ENCODE measurements at regions not wholly inside any gene's neighbourhood (a gene's known extent, or its start where the extent isn't known, plus 50 kb on each side); places are given as distances from the start of the nearest gene placed in this dataset.
"Not testable (repeated sequence)": the region's sequence is repeated elsewhere in the genome, so short reads cannot be mapped to it uniquely, and the experiment has no call there.

GRCh38 chr6:37566111-37566949 is 66.6 kb upstream of the CCDC167 start:
- Histone ChIP-seq H3K4me1 (ENCODE audit: control insufficient read depth in 1 of 2, insufficient read depth in 2 of 2, low read length in 2 of 2) (peaks cover 0 to 8% of the 10 kb centered on the region in 2 donors), H3K27me3 (ENCODE audit: low read depth, low read length) (peaks cover 9% of the 10 kb centered on the region), H3K9me3 (ENCODE audit: control insufficient read depth in 1 of 2, low read length in 2 of 2) (no peaks in the 10 kb centered on the region), H3K27ac (ENCODE audit: low read length) (no peak overlapping the region), H3K4me3 (ENCODE audit: low read depth in 1 of 2, low read length in 2 of 2) (peak overlapping the region; percentile 43 to 63), H3K36me3 (ENCODE audit: control insufficient read depth in 1 of 2, insufficient read depth in 2 of 2, low read length in 2 of 2) (no peaks in the 10 kb centered on the region)

- Histone ChIP-seq H3K27me3 (ENCODE audit: low read depth, low read length) (peaks cover 7% of the 10 kb centered on the region), H3K36me3 (ENCODE audit: control insufficient read depth in 1 of 2, insufficient read depth in 2 of 2, low read length in 2 of 2) (no peaks in the 10 kb centered on the region), H3K9me3 (ENCODE audit: control insufficient read depth in 1 of 2, low read length in 2 of 2) (no peaks in the 10 kb centered on the region), H3K4me1 (ENCODE audit: control insufficient read depth in 1 of 2, insufficient read depth in 2 of 2, low read length in 2 of 2) (peaks cover 0 to 8% of the 10 kb centered on the region in 2 donors), H3K4me3 (ENCODE audit: low read depth in 1 of 2, low read length in 2 of 2) (peak overlapping the region; percentile 43 to 63), H3K27ac (ENCODE audit: low read length) (no peak overlapping the region)
Measured at GRCh38 chr6:37565267-37566110, 65.8 kb upstream of the CCDC167 start.

GRCh38 chr6:37562926-37563288 is 63.2 kb upstream of the CCDC167 start:
- not testable (repeated sequence) for H3K4me3 ChIP-seq (ENCODE audit: low read depth in 1 of 2, low read length in 2 of 2); H3K27ac ChIP-seq (ENCODE audit: low read length); H3K27me3 ChIP-seq (ENCODE audit: low read depth, low read length); H3K9me3 ChIP-seq (ENCODE audit: control insufficient read depth in 1 of 2, low read length in 2 of 2); H3K36me3 ChIP-seq (ENCODE audit: control insufficient read depth in 1 of 2, insufficient read depth in 2 of 2, low read length in 2 of 2)
- peaks cover 0 to 10% of the 10 kb centered on the region in 2 donors for H3K4me1 ChIP-seq (ENCODE audit: control insufficient read depth in 1 of 2, insufficient read depth in 2 of 2, low read length in 2 of 2)

- Histone ChIP-seq H3K9me3 (ENCODE audit: control insufficient read depth in 1 of 2, low read length in 2 of 2) (no peaks in the 10 kb centered on the region), H3K27ac (ENCODE audit: low read length) (no peak overlapping the region), H3K4me3 (ENCODE audit: low read depth in 1 of 2, low read length in 2 of 2) (no peak overlapping the region), H3K27me3 (ENCODE audit: low read depth, low read length) (no peaks in the 10 kb centered on the region), H3K4me1 (ENCODE audit: control insufficient read depth in 1 of 2, insufficient read depth in 2 of 2, low read length in 2 of 2) (peaks cover 0 to 10% of the 10 kb centered on the region in 2 donors), H3K36me3 (ENCODE audit: control insufficient read depth in 1 of 2, insufficient read depth in 2 of 2, low read length in 2 of 2) (no peaks in the 10 kb centered on the region)
Measured at GRCh38 chr6:37561361-37561760, 61.7 kb upstream of the CCDC167 start.

GRCh38 chr6:37560737-37561103 is 61.0 kb upstream of the CCDC167 start:
- Histone ChIP-seq H3K4me3 (ENCODE audit: low read depth in 1 of 2, low read length in 2 of 2) (peak overlapping the region in 1 of 2 donors; percentile 33), H3K4me1 (ENCODE audit: control insufficient read depth in 1 of 2, insufficient read depth in 2 of 2, low read length in 2 of 2) (peaks cover 0 to 7% of the 10 kb centered on the region in 2 donors), H3K36me3 (ENCODE audit: control insufficient read depth in 1 of 2, insufficient read depth in 2 of 2, low read length in 2 of 2) (no peaks in the 10 kb centered on the region), H3K9me3 (ENCODE audit: control insufficient read depth in 1 of 2, low read length in 2 of 2) (no peaks in the 10 kb centered on the region), H3K27me3 (ENCODE audit: low read depth, low read length) (no peaks in the 10 kb centered on the region), H3K27ac (ENCODE audit: low read length) (no peak overlapping the region)

- Histone ChIP-seq H3K27ac (ENCODE audit: low read length) (no peak overlapping the region), H3K4me3 (ENCODE audit: low read depth in 1 of 2, low read length in 2 of 2) (no peak overlapping the region), H3K27me3 (ENCODE audit: low read depth, low read length) (no peaks in the 10 kb centered on the region)
Measured at GRCh38 chr6:37559501-37559900, 59.8 kb upstream of the CCDC167 start.

GRCh38 chr6:37559050-37559449 is 59.4 kb upstream of the CCDC167 start:
- H3K27me3 ChIP-seq (ENCODE audit: low read depth, low read length): no peaks in the 10 kb centered on the region
- no peak overlapping the region for H3K27ac ChIP-seq (ENCODE audit: low read length)
- peaks cover 0 to 3% of the 10 kb centered on the region in 2 donors for H3K4me1 ChIP-seq (ENCODE audit: control insufficient read depth in 1 of 2, insufficient read depth in 2 of 2, low read length in 2 of 2)
- H3K4me3 ChIP-seq (ENCODE audit: low read depth in 1 of 2, low read length in 2 of 2): no peak overlapping the region
- no peaks in the 10 kb centered on the region for H3K9me3 ChIP-seq (ENCODE audit: control insufficient read depth in 1 of 2, low read length in 2 of 2)
- no peaks in the 10 kb centered on the region for H3K36me3 ChIP-seq (ENCODE audit: control insufficient read depth in 1 of 2, insufficient read depth in 2 of 2, low read length in 2 of 2)

More at GRCh38 chr6:37559501-37559900, 59.8 kb upstream of the CCDC167 start:
- Histone ChIP-seq H3K36me3 (ENCODE audit: control insufficient read depth in 1 of 2, insufficient read depth in 2 of 2, low read length in 2 of 2) (no peaks in the 10 kb centered on the region), H3K4me1 (ENCODE audit: control insufficient read depth in 1 of 2, insufficient read depth in 2 of 2, low read length in 2 of 2) (peaks cover 0 to 3% of the 10 kb centered on the region in 2 donors), H3K9me3 (ENCODE audit: control insufficient read depth in 1 of 2, low read length in 2 of 2) (no peaks in the 10 kb centered on the region)

GRCh38 chr6:37558646-37559045 is 59.0 kb upstream of the CCDC167 start:
- Histone ChIP-seq H3K9me3 (ENCODE audit: control insufficient read depth in 1 of 2, low read length in 2 of 2) (no peaks in the 10 kb centered on the region), H3K27ac (ENCODE audit: low read length) (no peak overlapping the region), H3K4me3 (ENCODE audit: low read depth in 1 of 2, low read length in 2 of 2) (no peak overlapping the region), H3K27me3 (ENCODE audit: low read depth, low read length) (no peaks in the 10 kb centered on the region), H3K4me1 (ENCODE audit: control insufficient read depth in 1 of 2, insufficient read depth in 2 of 2, low read length in 2 of 2) (peaks cover 0 to 3% of the 10 kb centered on the region in 2 donors), H3K36me3 (ENCODE audit: control insufficient read depth in 1 of 2, insufficient read depth in 2 of 2, low read length in 2 of 2) (no peaks in the 10 kb centered on the region)

GRCh38 chr6:37558168-37558567 is 58.5 kb upstream of the CCDC167 start:
- H3K27me3 ChIP-seq (ENCODE audit: low read depth, low read length): no peaks in the 10 kb centered on the region

GRCh38 chr6:37557645-37558114 is 58.0 kb upstream of the CCDC167 start:
- Histone ChIP-seq H3K9me3 (ENCODE audit: control insufficient read depth in 1 of 2, low read length in 2 of 2) (no peaks in the 10 kb centered on the region), H3K27ac (ENCODE audit: low read length) (no peak overlapping the region), H3K27me3 (ENCODE audit: low read depth, low read length) (no peaks in the 10 kb centered on the region), H3K36me3 (ENCODE audit: control insufficient read depth in 1 of 2, insufficient read depth in 2 of 2, low read length in 2 of 2) (no peaks in the 10 kb centered on the region), H3K4me1 (ENCODE audit: control insufficient read depth in 1 of 2, insufficient read depth in 2 of 2, low read length in 2 of 2) (peaks cover 0 to 7% of the 10 kb centered on the region in 2 donors), H3K4me3 (ENCODE audit: low read depth in 1 of 2, low read length in 2 of 2) (no peak overlapping the region)

More at GRCh38 chr6:37558168-37558567, 58.5 kb upstream of the CCDC167 start:
- Histone ChIP-seq H3K9me3 (ENCODE audit: control insufficient read depth in 1 of 2, low read length in 2 of 2) (no peaks in the 10 kb centered on the region), H3K27ac (ENCODE audit: low read length) (no peak overlapping the region), H3K36me3 (ENCODE audit: control insufficient read depth in 1 of 2, insufficient read depth in 2 of 2, low read length in 2 of 2) (no peaks in the 10 kb centered on the region), H3K4me3 (ENCODE audit: low read depth in 1 of 2, low read length in 2 of 2) (no peak overlapping the region), H3K4me1 (ENCODE audit: control insufficient read depth in 1 of 2, insufficient read depth in 2 of 2, low read length in 2 of 2) (peaks cover 0 to 7% of the 10 kb centered on the region in 2 donors)

- Histone ChIP-seq H3K27ac (ENCODE audit: low read length) (no peak overlapping the region), H3K36me3 (ENCODE audit: control insufficient read depth in 1 of 2, insufficient read depth in 2 of 2, low read length in 2 of 2) (no peaks in the 10 kb centered on the region), H3K27me3 (ENCODE audit: low read depth, low read length) (no peaks in the 10 kb centered on the region), H3K9me3 (ENCODE audit: control insufficient read depth in 1 of 2, low read length in 2 of 2) (no peaks in the 10 kb centered on the region), H3K4me3 (ENCODE audit: low read depth in 1 of 2, low read length in 2 of 2) (no peak overlapping the region), H3K4me1 (ENCODE audit: control insufficient read depth in 1 of 2, insufficient read depth in 2 of 2, low read length in 2 of 2) (peaks cover 0 to 10% of the 10 kb centered on the region in 2 donors)
Measured at GRCh38 chr6:37556881-37557644, 57.4 kb upstream of the CCDC167 start.
